ENCODE measurements at regions not wholly inside any gene's neighbourhood (a gene's known extent, or its start where the extent isn't known, plus 50 kb on each side); places are given as distances from the start of the nearest gene placed in this dataset.

DNA sequence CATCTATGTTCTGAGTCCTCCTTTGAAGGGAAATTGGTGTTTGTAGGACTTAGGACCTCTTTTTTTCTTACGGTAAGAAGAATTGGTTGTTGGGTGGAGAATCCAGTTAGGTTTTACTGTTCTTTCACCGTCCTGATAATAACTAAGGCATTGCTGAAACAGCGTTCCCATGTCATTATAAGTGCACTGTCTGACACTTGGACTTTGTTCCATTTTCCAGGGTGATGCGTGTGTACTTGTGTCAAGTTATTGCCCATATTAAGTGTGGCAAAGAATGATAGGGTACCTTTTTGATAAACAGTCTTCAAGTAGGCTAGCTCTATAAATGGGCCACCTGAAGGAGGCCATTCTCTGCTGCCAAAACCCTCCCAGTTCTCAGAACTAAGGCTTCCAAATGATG, 119.7 kb downstream of the AASDH start:
- H3K27ac ChIP-seq, result no peak overlapping the region
- H3K9me3 ChIP-seq, result peaks cover 0 to 8% (median 0%) of the 10 kb centered on the region in 11 donors
- TF ChIP-seq, protein P1, sequence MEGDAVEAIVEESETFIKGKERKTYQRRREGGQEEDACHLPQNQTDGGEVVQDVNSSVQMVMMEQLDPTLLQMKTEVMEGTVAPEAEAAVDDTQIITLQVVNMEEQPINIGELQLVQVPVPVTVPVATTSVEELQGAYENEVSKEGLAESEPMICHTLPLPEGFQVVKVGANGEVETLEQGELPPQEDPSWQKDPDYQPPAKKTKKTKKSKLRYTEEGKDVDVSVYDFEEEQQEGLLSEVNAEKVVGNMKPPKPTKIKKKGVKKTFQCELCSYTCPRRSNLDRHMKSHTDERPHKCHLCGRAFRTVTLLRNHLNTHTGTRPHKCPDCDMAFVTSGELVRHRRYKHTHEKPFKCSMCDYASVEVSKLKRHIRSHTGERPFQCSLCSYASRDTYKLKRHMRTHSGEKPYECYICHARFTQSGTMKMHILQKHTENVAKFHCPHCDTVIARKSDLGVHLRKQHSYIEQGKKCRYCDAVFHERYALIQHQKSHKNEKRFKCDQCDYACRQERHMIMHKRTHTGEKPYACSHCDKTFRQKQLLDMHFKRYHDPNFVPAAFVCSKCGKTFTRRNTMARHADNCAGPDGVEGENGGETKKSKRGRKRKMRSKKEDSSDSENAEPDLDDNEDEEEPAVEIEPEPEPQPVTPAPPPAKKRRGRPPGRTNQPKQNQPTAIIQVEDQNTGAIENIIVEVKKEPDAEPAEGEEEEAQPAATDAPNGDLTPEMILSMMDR (IDR thresholded peaks at IDR 0.05), result no peak
- DNase-seq (no peak), ATAC-seq (no peak)
- H3K4me1 ChIP-seq, result no peaks in the 10 kb centered on the region
- no peak overlapping the region for H3K4me3 ChIP-seq
- no peaks in the 10 kb centered on the region for H3K36me3 ChIP-seq
- intact Hi-C loops (cut with DNase I), result no loop called here
- WGBS, 2 donors, result 92 to 94% methylated on average over 4 of the region's 4 CpGs
- H3K27me3 ChIP-seq, result peaks cover 0 to 12% (median 0%) of the 10 kb centered on the region in 7 donors

DNA sequence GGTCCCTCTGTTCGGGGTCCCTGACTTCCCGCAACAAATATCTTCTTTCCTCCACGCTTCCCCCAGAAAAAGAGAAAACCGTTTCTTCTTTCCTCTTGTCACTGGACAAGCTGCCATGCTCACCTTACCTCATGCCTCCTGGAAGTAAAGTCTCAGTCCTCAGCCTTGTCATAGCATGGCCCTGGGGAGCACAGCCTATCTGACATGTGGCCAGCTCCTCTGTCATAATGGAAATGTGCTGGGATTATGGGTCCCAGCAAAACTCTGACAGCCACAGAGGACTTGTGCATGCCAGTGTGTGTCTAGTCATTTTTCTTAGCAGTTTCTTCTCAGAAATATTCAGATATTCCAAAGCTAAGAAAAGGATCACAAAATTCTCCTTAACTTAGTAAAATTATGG, 122.4 kb downstream of the AASDH start:
- H3K9me3 ChIP-seq, result peaks cover 0 to 8% (median 0%) of the 10 kb centered on the region in 11 donors
- no peak for ATAC-seq
- H3K4me3 ChIP-seq, result no peak overlapping the region
- 62 to 94% methylated on average over 4 of the region's 4 CpGs for WGBS, 2 donors
- DNase-seq, result no peak
- no peaks in the 10 kb centered on the region for H3K4me1 ChIP-seq
- intact Hi-C loops (cut with DNase I), result no loop called here
- no peak overlapping the region for H3K27ac ChIP-seq
- TF ChIP-seq, protein P1 (IDR thresholded peaks at IDR 0.05), result no peak
- no peaks in the 10 kb centered on the region for H3K36me3 ChIP-seq
- no peaks in the 10 kb centered on the region for H3K27me3 ChIP-seq

DNA sequence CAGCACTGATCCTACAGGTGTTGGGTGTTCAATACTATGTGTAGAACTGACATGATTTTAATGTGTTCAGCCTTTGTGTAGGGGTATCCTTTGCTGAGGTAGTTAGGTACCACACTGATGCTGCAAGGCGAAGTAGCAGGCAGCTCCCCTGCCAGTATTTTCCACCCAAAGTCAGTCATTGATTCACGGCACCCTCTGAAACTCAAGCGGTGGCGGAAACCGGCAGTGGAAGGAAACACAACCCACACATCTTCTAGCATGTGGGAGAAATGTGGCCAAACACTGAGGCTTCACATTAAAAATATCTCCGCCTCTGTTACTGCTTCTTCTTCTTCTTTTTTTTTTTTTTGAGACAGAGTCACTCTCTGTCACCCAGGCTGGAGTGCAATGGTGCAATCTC, 126.3 kb downstream of the AASDH start:
- intact Hi-C loops (cut with DNase I), result no loop called here
- H3K36me3 ChIP-seq, result no peaks in the 10 kb centered on the region
- DNase-seq (no peak), ATAC-seq (no peak)
- no peaks in the 10 kb centered on the region for H3K27me3 ChIP-seq
- H3K4me1 ChIP-seq, result no peaks in the 10 kb centered on the region
- no peak overlapping the region for H3K4me3 ChIP-seq
- TF ChIP-seq, protein P1 (IDR thresholded peaks at IDR 0.05), result no peak
- H3K9me3 ChIP-seq, result peaks cover 0 to 8% (median 0%) of the 10 kb centered on the region in 11 donors
- H3K27ac ChIP-seq, result no peak overlapping the region
- WGBS, 2 donors, result 89 to 95% methylated on average over 6 of the region's 6 CpGs

DNA sequence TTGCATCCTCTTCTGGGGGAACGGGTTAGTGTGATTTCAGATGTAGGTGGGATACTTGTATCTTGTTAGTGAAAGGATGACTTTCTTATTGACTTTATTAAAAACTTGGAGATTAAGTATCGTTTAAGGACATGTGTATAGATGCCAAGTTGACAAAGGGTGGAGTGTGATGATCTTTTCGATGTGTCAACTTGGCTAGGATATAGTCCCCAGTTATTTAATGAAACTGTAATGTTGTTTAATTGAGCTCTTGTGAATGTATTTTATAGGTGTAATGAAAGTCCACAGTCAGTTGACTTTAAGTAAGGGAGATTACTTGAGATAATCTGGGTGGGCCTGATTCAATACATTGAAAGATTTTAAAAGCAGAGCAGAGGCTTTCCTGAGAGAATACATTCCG, 127.0 kb downstream of the AASDH start:
- no peak for DNase-seq
- WGBS, 2 donors, result 81 to 87% methylated on average over 4 of the region's 4 CpGs
- Histone ChIP-seq H3K27ac (no peak overlapping the region), H3K4me1 (no peaks in the 10 kb centered on the region), H3K9me3 (peaks cover 0 to 8% (median 0%) of the 10 kb centered on the region in 11 donors), H3K4me3 (no peak overlapping the region), H3K27me3 (no peaks in the 10 kb centered on the region), H3K36me3 (no peaks in the 10 kb centered on the region)
- no peak for ATAC-seq
- intact Hi-C loops (cut with DNase I), result no loop called here
- TF ChIP-seq, protein P1 (IDR thresholded peaks at IDR 0.05), result no peak

All from heart right ventricle (tissue), 16 donors.